HG03469 (cell line): ENCODE measurements at regions not wholly inside any gene's neighbourhood (a gene's known extent, or its start where the extent isn't known, plus 50 kb on each side); places are given as distances from the start of the nearest gene placed in this dataset.

ENCODE experiments used
- ATAC-seq: cut with Tn5 transposase; IDR thresholded peaks from one replicate; pipeline ENCODE4 v1.9.1; 2021; ENCODE audit warnings: mild to moderate bottlenecking, moderate library complexity, moderate number of reproducible peaks; ENCODE audit not compliant: unreplicated experiment

- ATAC-seq: no peak
These were observed 138.8 kb upstream of the RASSF8 start for GRCh38 chr12:25819691-25820090.

GRCh38 chr12:25822281-25822680, 136.2 kb upstream of the RASSF8 start:
- ATAC-seq: no peak

DNA sequence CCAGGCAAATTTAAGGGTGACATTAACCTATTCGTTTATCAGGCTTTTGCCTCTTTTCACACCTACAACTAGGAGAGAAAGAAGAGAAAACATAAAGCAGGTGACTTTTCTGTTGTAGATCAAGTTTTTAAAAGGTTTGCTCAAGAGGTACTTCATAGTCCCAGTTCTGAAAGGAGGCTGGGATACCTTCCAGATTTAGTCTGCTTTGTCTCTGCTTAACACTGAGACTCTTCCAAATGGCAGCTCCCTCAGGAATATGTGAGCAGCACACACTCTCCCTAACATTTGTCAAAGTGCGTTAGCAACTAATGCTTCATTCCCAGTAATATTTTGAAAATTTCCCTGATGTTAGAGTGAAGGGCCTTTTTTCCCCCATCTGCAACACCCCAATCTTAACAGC, 133.7 kb upstream of the RASSF8 start:
- ATAC-seq: no peak

- ATAC-seq: no peak
These were observed 133.0 kb upstream of the RASSF8 start for GRCh38 chr12:25825446-25825845.

- no peak for ATAC-seq
These were observed 131.3 kb upstream of the RASSF8 start for GRCh38 chr12:25827141-25827540.

GRCh38 chr12:25827747-25828146, 130.7 kb upstream of the RASSF8 start:
- ATAC-seq: no peak

- no peak for ATAC-seq
These were observed 130.3 kb upstream of the RASSF8 start for GRCh38 chr12:25828188-25828587.

- no peak for ATAC-seq
These were observed 129.3 kb upstream of the RASSF8 start for GRCh38 chr12:25829192-25829591.

DNA sequence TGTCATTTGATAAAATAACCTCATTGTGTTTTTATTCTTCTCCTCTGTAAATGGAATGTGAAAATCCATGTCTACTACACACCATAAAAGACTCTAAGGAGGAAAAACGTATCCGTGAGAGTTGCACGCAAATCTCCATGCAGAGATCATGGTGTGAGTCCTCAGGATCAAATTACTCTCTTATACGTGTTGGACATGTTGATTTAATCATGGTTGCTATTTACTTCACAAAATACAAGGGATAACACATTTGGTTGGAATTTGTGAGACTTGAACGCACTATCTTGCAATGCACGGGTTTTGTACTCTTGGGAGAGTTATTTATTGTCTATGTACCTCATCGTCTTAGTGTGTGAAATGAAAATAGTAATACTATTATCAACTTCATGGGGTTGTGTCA, 128.0 kb upstream of the RASSF8 start:
- no peak for ATAC-seq

GRCh38 chr12:25833657-25834056, 124.8 kb upstream of the RASSF8 start:
- ATAC-seq: no peak

DNA sequence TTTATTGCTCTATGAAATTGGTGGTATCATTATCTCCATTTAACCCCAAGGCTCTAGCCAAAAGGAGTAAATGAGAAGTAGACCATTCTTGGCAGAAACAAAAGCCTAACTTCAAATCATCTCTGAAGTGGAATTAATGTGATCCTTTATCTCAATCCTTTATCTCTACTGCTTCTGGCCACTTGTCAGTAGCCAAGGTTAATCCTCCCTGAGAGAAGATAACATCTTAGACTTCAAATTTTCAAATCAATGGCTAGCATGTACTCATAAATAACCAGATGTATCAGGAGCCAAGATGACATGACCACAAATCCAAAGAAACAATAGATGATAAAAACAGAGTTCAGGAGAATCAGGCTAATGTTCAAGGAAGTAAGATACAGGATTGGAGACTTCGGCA, 123.1 kb upstream of the RASSF8 start:
- no peak for ATAC-seq

- no peak for ATAC-seq
These were observed 120.5 kb upstream of the RASSF8 start for GRCh38 chr12:25838007-25838406.

DNA sequence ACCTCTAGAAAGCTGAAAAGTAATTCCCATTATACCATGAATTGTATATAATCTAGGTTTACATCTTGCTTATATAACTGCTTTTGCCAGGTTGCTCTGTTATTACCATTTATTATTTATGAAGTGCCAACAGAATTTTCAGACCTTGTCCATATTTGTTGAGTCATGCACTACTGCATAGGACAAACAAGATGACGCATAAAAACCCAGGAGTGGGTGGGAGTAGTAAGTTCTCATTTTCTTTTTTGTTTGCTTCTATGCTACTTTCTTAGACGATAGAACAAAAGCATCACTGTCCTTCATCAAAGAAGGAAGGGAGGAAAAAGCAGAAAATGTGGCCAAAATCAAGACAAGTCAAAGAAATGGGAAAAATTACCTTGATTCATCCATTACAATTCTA, 119.0 kb upstream of the RASSF8 start:
- no peak for ATAC-seq

- no peak for ATAC-seq
These were observed 117.6 kb upstream of the RASSF8 start for GRCh38 chr12:25840678-25841465.

DNA sequence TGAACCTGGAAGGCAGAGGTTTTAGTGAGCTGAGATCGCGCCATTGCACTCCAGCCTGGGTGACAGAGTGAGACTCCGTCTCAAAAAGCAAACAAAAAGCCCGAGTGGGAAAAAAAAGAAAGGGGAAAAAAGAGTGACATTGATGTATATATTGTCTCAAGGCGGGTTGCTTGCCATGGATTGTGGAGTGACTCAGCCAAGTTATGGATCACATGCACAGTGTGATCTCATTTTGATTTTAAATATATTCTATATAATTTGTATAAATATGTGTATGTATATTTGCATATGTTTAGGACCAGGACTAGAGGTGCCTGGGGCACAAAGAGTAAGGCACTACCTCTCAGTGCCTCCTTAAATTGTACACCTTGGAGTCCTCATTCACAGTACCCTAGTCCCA, 116.2 kb upstream of the RASSF8 start:
- no peak for ATAC-seq

DNA sequence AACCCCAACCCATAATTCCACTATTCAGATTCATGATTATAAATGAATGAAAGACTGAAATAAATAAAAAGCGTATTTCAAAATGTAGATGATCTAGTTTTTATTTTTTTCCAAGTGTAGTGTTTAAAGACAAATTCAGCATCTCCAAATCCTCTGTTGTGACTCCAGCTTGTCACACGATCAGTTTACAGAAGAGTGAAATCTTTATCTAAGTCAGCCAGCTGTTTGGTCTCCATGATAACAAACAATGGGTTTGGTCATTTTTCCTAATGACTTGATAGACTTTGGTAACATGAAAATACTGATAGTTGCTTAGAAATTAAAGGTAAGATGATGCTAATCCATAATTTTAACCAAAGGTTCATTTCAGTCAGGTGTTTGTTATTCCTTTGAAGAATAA, 114.5 kb upstream of the RASSF8 start:
- ATAC-seq: no peak

DNA sequence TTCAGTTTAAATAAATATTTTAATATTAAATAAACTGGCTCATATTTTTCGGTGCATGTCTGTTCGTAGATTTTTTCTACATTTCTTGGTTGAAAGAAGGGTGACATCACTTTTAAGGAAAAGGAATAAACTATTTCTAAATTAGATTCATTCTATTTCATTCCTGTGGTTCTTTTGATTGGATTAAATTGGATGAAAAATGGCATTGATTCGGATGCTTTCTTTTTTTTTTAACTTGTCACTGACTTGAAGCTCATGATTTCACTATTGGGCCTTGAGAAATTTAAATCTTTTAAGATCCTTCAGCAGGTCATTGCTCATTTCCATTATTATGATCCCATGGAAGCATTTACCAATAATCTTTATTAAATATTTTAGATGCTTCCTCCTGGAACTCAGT, 113.1 kb upstream of the RASSF8 start:
- no peak for ATAC-seq

DNA sequence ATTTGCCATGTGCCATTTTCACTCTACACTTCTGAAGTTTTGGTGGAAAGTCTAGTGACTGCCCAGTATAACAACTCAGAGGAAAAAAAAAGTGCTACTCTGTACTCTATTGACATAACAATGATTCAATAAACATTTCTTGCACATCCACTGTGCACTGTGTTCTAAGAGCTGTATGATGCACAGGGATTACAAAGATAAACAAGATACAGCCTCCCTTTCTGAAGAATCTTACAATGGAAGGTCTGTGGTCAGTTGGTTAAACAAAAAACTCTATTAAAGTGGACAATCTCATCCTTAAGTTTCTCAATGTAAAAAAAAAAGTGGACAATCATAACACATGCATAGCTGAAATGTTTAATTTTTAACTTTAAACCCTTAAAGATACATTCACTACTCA, 105.7 kb upstream of the RASSF8 start:
- ATAC-seq: no peak

GRCh38 chr12:25853316-25854095, 105.0 kb upstream of the RASSF8 start:
- no peak for ATAC-seq

DNA sequence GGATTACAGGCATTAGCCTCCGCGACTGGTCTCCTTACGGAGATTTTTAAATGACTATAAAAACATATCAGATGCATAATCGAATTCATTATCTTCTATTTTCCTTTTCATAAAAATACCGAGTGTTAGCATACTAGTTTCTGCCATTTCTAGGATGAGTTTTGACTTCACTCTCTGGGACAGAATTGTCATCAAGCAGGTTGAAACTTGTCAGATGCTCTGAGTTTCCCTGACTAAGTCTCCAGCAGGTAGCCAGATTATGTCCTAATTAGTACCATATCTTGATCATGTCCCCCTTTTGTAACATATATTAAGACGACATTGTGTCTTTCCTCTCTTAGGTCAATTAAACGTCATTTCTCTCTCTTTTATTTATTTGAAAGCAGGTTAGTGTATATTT, 103.5 kb upstream of the RASSF8 start:
- ATAC-seq: no peak

DNA sequence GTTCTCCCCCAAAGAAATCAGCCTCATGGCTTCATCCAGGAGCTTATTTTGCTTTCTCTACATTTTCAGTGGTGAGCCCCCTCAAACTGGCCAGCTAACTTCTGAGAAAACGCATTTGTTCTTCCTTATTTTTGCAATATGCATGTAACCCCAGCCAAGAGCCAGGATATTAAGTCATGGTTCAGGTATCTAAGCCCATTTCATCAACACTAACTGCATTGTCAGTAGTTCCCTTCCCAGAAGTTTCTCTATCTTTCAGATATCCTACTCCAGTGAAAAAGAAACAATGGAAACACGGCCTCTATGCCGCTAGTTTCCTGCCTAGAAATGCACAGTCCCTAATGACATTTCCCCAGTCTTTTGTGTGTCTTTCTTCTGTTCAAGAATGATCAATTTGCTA, 102.8 kb upstream of the RASSF8 start:
- no peak for ATAC-seq

DNA sequence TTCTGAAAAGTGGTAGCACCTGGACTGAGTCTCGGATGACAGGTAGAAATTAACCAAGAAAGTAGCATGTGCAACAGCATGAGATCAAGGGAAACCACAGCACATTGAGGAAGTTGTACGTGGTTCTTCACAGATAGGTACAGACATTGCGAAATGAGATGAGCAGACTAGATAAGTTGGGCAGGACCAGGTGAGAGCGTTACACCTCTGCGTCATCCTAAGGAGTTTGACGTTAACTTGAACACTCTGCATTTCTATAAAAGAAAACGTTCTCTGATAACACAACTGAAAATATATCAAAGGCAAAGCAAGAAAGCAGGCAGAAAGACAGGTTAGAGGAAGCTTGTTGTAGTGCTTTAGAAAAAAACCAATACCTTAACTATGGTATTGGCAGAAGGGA, 98.5 kb upstream of the RASSF8 start:
- no peak for ATAC-seq
